ENCODE measurements at regions not wholly inside any gene's neighbourhood (a gene's known extent, or its start where the extent isn't known, plus 50 kb on each side); places are given as distances from the start of the nearest gene placed in this dataset.

- no peak for TF ChIP-seq CTCF (IDR thresholded peaks at IDR 0.05)
- TF ChIP-seq POLR2A (IDR thresholded peaks at IDR 0.05): no peak
Observed at GRCh38 chr7:26551740-26552139, 260.1 kb downstream of the SNX10 start.

Data from Peyer's patch (tissue), 4 donors.